ENCODE measurements at regions not wholly inside any gene's neighbourhood (a gene's known extent, or its start where the extent isn't known, plus 50 kb on each side); places are given as distances from the start of the nearest gene placed in this dataset.

- TF ChIP-seq NR2C1 (IDR thresholded peaks at IDR 0.05) (no peak), SP1 (IDR thresholded peaks at IDR 0.05; ENCODE audit: low read depth, low read length) (no peak), STAT3 (IDR thresholded peaks at IDR 0.05; ENCODE audit: low read depth, low read length) (no peak), ZNF622 (IDR thresholded peaks at IDR 0.05) (no peak)
Measured at GRCh38 chr12:77725611-77726010, 105.1 kb upstream of the NAV3 start (continued).

- Histone ChIP-seq H3K4me1 (ENCODE audit: control insufficient read depth, insufficient read depth, low read length) (no peaks in the 10 kb centered on the region), H3K4me2 (ENCODE audit: control insufficient read depth, insufficient read depth) (no peak overlapping the region), H3K36me3 (ENCODE audit: control insufficient read depth in 2 of 2, insufficient read depth in 2 of 2, low read length in 1 of 2) (no peaks in the 10 kb centered on the region), H3K9ac (ENCODE audit: control insufficient read depth, insufficient read depth, low read length) (no peak overlapping the region), H4K20me1 (ENCODE audit: control insufficient read depth, insufficient read depth) (no peaks in the 10 kb centered on the region), H2AFZ (ENCODE audit: control insufficient read depth, low read depth, low read length) (no peak overlapping the region), H3K27ac (ENCODE audit: control insufficient read depth, insufficient read depth) (no peak overlapping the region), H3K27me3 (replicated peaks in 1 of 2; ENCODE audit: control insufficient read depth in 2 of 2, insufficient read depth in 2 of 2, low read length in 1 of 2) (no peaks in the 10 kb centered on the region), H3K9me3 (replicated peaks; ENCODE audit: control insufficient read depth, insufficient read depth, low read length) (no peaks in the 10 kb centered on the region), H3K79me2 (ENCODE audit: control insufficient read depth, insufficient read depth, low read length) (no peaks in the 10 kb centered on the region), H3K4me3 (no peak overlapping the region)
- ATAC-seq (peak; percentile 83), FAIRE-seq (peak; percentile 77), DNase-seq (ENCODE audit: low read depth, low spot score) (no peak)
- WGBS (ENCODE audit: insufficient coverage, insufficient replicate concordance, low lambda C conversion rate, missing lambda C conversion rate): 96% methylated on average over 1 of the region's 1 CpG
- intact Hi-C loops (cut with micrococcal nuclease; ENCODE audit: unreplicated experiment) (loop anchor here (1.0 kb wide), 1 partner anchor 201 kb away; no protein-coding TSS in a partner anchor), in situ Hi-C loops (cut with MboI) (no loop called here)
- ChIA-PET RAD21 (ENCODE audit: unreplicated experiment) (interaction anchor here (1.0 to 1.8 kb wide), 4 partner anchors 22 to 203 kb away, joined by 5 to 18 read pairs (median 6); no protein-coding TSS in a partner anchor), SMC1A (ENCODE audit: uncharacterized antibody, unreplicated experiment) (interaction anchor here (0.5 to 1.9 kb wide), 14 partner anchors 9 to 273 kb away, joined by 3 to 34 read pairs (median 4); no protein-coding TSS in a partner anchor), CTCF (interaction anchor here (0.7 to 1.8 kb wide), 8 partner anchors 12 to 205 kb away, joined by 3 to 50 read pairs (median 4); no protein-coding TSS in a partner anchor), POLR2A (no interaction called here)
- no TSS peak for BruUV-seq (replicated peaks)
- TF ChIP-seq STAT3 (IDR thresholded peaks at IDR 0.05; ENCODE audit: low read depth, low read length) (no peak), TBL1XR1 (IDR thresholded peaks at IDR 0.05; ENCODE audit: low read depth, low read length) (no peak), ZNF384 (IDR thresholded peaks at IDR 0.05; ENCODE audit: borderline replicate concordance, low read depth, low read length) (no peak), IKZF1 (conservative IDR thresholded peaks at IDR 0.05) (no peak), E4F1 (IDR thresholded peaks at IDR 0.05; ENCODE audit: borderline replicate concordance, partially characterized antibody) (no peak), ASH2L (IDR thresholded peaks at IDR 0.05; ENCODE audit: borderline replicate concordance, low read depth) (no peak), TARDBP (IDR thresholded peaks at IDR 0.05; ENCODE audit: borderline replicate concordance) (no peak), JUND (IDR thresholded peaks at IDR 0.05; ENCODE audit: low read depth, low read length) (no peak), REST (IDR thresholded peaks at IDR 0.05; ENCODE audit: low read depth, low read length) (no peak), CTCF (IDR thresholded peaks at IDR 0.05 in 2 of 3, conservative IDR thresholded peaks at IDR 0.05 in 1 of 3; ENCODE audit: control insufficient read depth in 2 of 3, extremely low read depth in 1 of 3, insufficient read depth in 1 of 3, low read depth in 3 of 3, low read length in 3 of 3) (peak; percentile 55 to 79 (median 65); a peak in 5 of 6 replicates), LARP7 (IDR thresholded peaks at IDR 0.05) (no peak), ZNF274 (IDR thresholded peaks at IDR 0.05; ENCODE audit: insufficient read depth, insufficient read length) (no peak)
Measured at GRCh38 chr12:77724367-77724957, 106.2 kb upstream of the NAV3 start.

Data from GM12878 (cell line).